HCT116 (cell line): ENCODE measurements at regions not wholly inside any gene's neighbourhood (a gene's known extent, or its start where the extent isn't known, plus 50 kb on each side); places are given as distances from the start of the nearest gene placed in this dataset.

Source experiments
- ATAC-seq: fragments of 200-7000 bp; cut with Tn5 transposase; 2 replicates; pipeline ENCODE4 v1.9.1; 2020; ENCODE audit warnings: mild to moderate bottlenecking, moderate library complexity
- BruUV-seq: library from RNA; stranded (reverse); fragments of 400-500 nt; replicated peaks from 2 replicates; lab custom pipeline; 2021; lab: Mats Ljungman, UMichigan
- CTCF ChIA-PET: fragments of 300-600 bp; sonication (Branson Sonifier 250); formaldehyde crosslinking; loops from one replicate; lab custom pipeline; 2021; ENCODE audit warnings: antibody characterized with exemption; lab: Charles Lee
- POLR2A ChIA-PET: fragments of 300-600, 350-600 bp; sonication (Branson Sonifier 250); formaldehyde crosslinking; loops from one replicate; lab custom pipeline; 2021; ENCODE audit warnings: antibody characterized with exemption; lab: Charles Lee
- RAD21 ChIA-PET, 2 experiments: fragments of 300-600 bp; sonication (Branson Sonifier 250); formaldehyde crosslinking; loops; one replicate each; lab custom pipeline; 2023; ENCODE audit warnings: low total read pairs in 2 of 2; ENCODE audit not compliant: uncharacterized antibody in 2 of 2, unreplicated experiment in 2 of 2, low non-redundant PET in 1 of 2; lab: Charles Lee
- DNase-seq: peaks from one replicate; pipeline ENCODE4 v3.0.0-alpha.2; 2010; ENCODE audit warnings: low read depth, low spot score
- H2AFZ ChIP-seq: fragments of 200-600 bp; shearing (Covaris generic), sonication (generic); 2 replicates; pipeline ENCODE4 v1.6.1; 2017; ENCODE audit warnings: low read depth, mixed run types, mixed read lengths, antibody characterized with exemption, low read length; ENCODE audit not compliant: poor library complexity, severe bottlenecking
- H3K27ac ChIP-seq: 2 replicates; pipeline ENCODE4 v1.5.1; 2012; ENCODE audit warnings: low read depth, low read length
- H3K27me3 ChIP-seq: fragments of 200-600 bp; sonication (generic); 2 replicates; pipeline ENCODE4 v1.6.1; 2016; ENCODE audit warnings: mixed run types, low read length, mixed read lengths; ENCODE audit not compliant: insufficient read depth
- H3K36me3 ChIP-seq, 2 experiments: fragments of 200-500 bp in 1 of 2; fragments of 200-600 bp in 1 of 2; sonication (Bioruptor generic) in 1 of 2; sonication (generic) in 1 of 2; 2 replicates each; pipeline versions ENCODE4 v1.5.1 to v1.6.1; 2014 to 2016; ENCODE audit warnings: low read length in 2 of 2, inconsistent platforms in 1 of 2, mixed read lengths in 1 of 2, mixed run types in 1 of 2; ENCODE audit not compliant: insufficient read depth in 2 of 2, control insufficient read depth in 1 of 2
- H3K4me1 ChIP-seq, 2 experiments: fragments of 200-600 bp in 1 of 2; sonication (generic) in 1 of 2; 2 replicates each; pipeline versions ENCODE4 v1.5.1 to v1.6.1; 2012 to 2017; ENCODE audit warnings: low read length in 2 of 2, inconsistent platforms in 1 of 2, mild to moderate bottlenecking in 1 of 2, mixed read lengths in 1 of 2, mixed run types in 1 of 2, moderate library complexity in 1 of 2; ENCODE audit not compliant: insufficient read depth in 2 of 2, control insufficient read depth in 1 of 2
- H3K4me2 ChIP-seq: fragments of 200-600 bp; sonication (generic); 2 replicates; pipeline ENCODE4 v1.6.1; 2017; ENCODE audit warnings: mixed run types, low read length, mixed read lengths
- H3K4me3 ChIP-seq, 2 experiments: fragments of 200-600 bp in 1 of 2; sonication (generic) in 1 of 2; replicated peaks in 1 of 2; 2 replicates each; pipeline ENCODE4 v1.5.1; 2011 to 2016; ENCODE audit warnings: low read length in 2 of 2, control low read depth in 1 of 2, low read depth in 1 of 2, mild to moderate bottlenecking in 1 of 2, mixed read lengths in 1 of 2, mixed run types in 1 of 2
- H3K79me2 ChIP-seq: fragments of 200-600 bp; sonication (generic); 2 replicates; pipeline ENCODE4 v1.6.1; 2017; ENCODE audit warnings: mild to moderate bottlenecking, mixed run types, low read length, moderate library complexity, mixed read lengths; ENCODE audit not compliant: insufficient read depth
- H3K9ac ChIP-seq: fragments of 200-600 bp; sonication (generic); 2 replicates; pipeline ENCODE4 v1.6.1; 2016; ENCODE audit warnings: low read length, mixed read lengths
- H3K9me2 ChIP-seq: fragments of 200-600 bp; sonication (generic), shearing (Covaris generic); 2 replicates; pipeline ENCODE4 v1.6.1; 2017; ENCODE audit warnings: mixed run types, mild to moderate bottlenecking, moderate library complexity; ENCODE audit not compliant: insufficient read depth
- H3K9me3 ChIP-seq, 2 experiments: fragments of 200-500 bp in 1 of 2; fragments of 200-600 bp in 1 of 2; sonication (Bioruptor generic) in 1 of 2; sonication (generic) in 1 of 2; 2 replicates each; pipeline ENCODE4 v1.6.1; 2014 to 2017; ENCODE audit warnings: low read length in 2 of 2, mixed read lengths in 2 of 2, inconsistent platforms in 1 of 2, low read depth in 1 of 2, mild to moderate bottlenecking in 1 of 2, mixed run types in 1 of 2, moderate library complexity in 1 of 2; ENCODE audit not compliant: control insufficient read depth in 1 of 2, insufficient read depth in 1 of 2
- H4K20me1 ChIP-seq: fragments of 200-600 bp; sonication (generic), shearing (Covaris generic); 2 replicates; pipeline ENCODE4 v1.6.1; 2017; ENCODE audit warnings: mixed run types, mild to moderate bottlenecking, moderate library complexity; ENCODE audit not compliant: insufficient read depth
- ATF3 ChIP-seq: IDR thresholded peaks from 2 replicates; pipeline ENCODE4 v1.6.1; 2012
- EZH2 ChIP-seq: fragments of 200-600 bp; sonication (generic); IDR thresholded peaks from 2 replicates; pipeline ENCODE4 v1.6.1; 2017; ENCODE audit warnings: antibody characterized with exemption, mixed run types
- EZH2phosphoT487 ChIP-seq: fragments of 200-600 bp; IDR thresholded peaks from 2 replicates; pipeline ENCODE4 v1.6.1; 2018; ENCODE audit warnings: antibody characterized with exemption, borderline replicate concordance
- POLR2A ChIP-seq: IDR thresholded peaks from 2 replicates; pipeline ENCODE4 v1.7.0; 2011; ENCODE audit warnings: borderline replicate concordance; ENCODE audit not compliant: insufficient read depth, insufficient read length; ENCODE audit errors: extremely low read depth
- POLR2AphosphoS5 ChIP-seq: IDR thresholded peaks from 2 replicates; pipeline ENCODE4 v1.6.1; 2011; ENCODE audit warnings: mild to moderate bottlenecking, low read depth, low read length, moderate library complexity
- SP1 ChIP-seq: IDR thresholded peaks from 2 replicates; pipeline ENCODE4 v1.6.1; 2012; ENCODE audit warnings: low read depth
- SRF ChIP-seq: IDR thresholded peaks from 2 replicates; pipeline ENCODE4 v1.6.1; 2012; ENCODE audit warnings: low read depth
- TCF7L2 ChIP-seq: IDR thresholded peaks from 2 replicates; pipeline ENCODE4 v1.7.0; 2011; ENCODE audit warnings: borderline replicate concordance, inconsistent platforms; ENCODE audit not compliant: insufficient read depth, insufficient read length; ENCODE audit errors: extremely low read depth
- YY1 ChIP-seq: IDR thresholded peaks from 2 replicates; pipeline ENCODE4 v1.6.1; 2011; ENCODE audit warnings: low read length, low read depth, moderate library complexity, mild to moderate bottlenecking; ENCODE audit not compliant: insufficient replicate concordance; ENCODE audit errors: extremely low read depth
- ZFX ChIP-seq: fragments of 450-650 bp; IDR thresholded peaks from 2 replicates; pipeline ENCODE4 v1.6.1; 2017
- ZNF274 ChIP-seq: fragments of 200-500 bp; sonication (Bioruptor generic); IDR thresholded peaks from 2 replicates; pipeline ENCODE4 v1.6.1; 2014; ENCODE audit warnings: mild to moderate bottlenecking, low read depth, low read length, inconsistent platforms
- intact Hi-C: fragments of 100-400 bp; cut with micrococcal nuclease; formaldehyde crosslinking; loops from 2 replicates; pipeline ENCODE4 v1.10.0; 2022
- TF ChIP-seq, protein P1 (sequence below): IDR thresholded peaks from 2 replicates; pipeline ENCODE4 v1.6.1; 2012; ENCODE audit warnings: low read depth

DNA sequence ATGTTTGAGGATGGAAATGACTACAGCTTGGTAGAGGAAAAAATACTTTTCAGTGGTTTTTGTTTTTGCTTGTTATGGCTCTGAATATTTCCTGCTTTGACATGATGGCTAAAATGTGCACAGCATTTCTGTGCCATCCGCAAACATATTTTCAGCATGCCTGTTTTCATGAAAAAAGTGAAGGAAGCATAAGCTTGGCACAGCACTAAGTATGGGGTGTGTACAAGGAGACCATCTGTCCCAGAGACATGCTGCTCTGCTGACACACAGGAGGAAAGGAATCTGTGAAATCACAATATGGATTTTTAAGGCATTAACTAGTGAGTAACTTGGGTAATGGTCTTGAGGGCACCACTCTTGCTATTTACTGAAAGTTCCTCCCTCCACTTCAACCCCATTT, 595.5 kb downstream of the RWDD3 start:
- Histone ChIP-seq H4K20me1 (no peaks in the 10 kb centered on the region), H3K27me3 (no peaks in the 10 kb centered on the region), H2AFZ (no peak overlapping the region), H3K9me3 (no peaks in the 10 kb centered on the region)
- ChIA-PET CTCF (no interaction called here), RAD21 (no interaction called here), POLR2A (no interaction called here)
- intact Hi-C loops, result no loop called here
- TF ChIP-seq SRF (no peak), ATF3 (no peak), POLR2A (no peak), EZH2phosphoT487 (no peak), SP1 (no peak), POLR2AphosphoS5 (no peak)
- TF ChIP-seq, protein P1, sequence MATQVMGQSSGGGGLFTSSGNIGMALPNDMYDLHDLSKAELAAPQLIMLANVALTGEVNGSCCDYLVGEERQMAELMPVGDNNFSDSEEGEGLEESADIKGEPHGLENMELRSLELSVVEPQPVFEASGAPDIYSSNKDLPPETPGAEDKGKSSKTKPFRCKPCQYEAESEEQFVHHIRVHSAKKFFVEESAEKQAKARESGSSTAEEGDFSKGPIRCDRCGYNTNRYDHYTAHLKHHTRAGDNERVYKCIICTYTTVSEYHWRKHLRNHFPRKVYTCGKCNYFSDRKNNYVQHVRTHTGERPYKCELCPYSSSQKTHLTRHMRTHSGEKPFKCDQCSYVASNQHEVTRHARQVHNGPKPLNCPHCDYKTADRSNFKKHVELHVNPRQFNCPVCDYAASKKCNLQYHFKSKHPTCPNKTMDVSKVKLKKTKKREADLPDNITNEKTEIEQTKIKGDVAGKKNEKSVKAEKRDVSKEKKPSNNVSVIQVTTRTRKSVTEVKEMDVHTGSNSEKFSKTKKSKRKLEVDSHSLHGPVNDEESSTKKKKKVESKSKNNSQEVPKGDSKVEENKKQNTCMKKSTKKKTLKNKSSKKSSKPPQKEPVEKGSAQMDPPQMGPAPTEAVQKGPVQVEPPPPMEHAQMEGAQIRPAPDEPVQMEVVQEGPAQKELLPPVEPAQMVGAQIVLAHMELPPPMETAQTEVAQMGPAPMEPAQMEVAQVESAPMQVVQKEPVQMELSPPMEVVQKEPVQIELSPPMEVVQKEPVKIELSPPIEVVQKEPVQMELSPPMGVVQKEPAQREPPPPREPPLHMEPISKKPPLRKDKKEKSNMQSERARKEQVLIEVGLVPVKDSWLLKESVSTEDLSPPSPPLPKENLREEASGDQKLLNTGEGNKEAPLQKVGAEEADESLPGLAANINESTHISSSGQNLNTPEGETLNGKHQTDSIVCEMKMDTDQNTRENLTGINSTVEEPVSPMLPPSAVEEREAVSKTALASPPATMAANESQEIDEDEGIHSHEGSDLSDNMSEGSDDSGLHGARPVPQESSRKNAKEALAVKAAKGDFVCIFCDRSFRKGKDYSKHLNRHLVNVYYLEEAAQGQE, result no peak
- TF ChIP-seq, all 23 proteins: peak for 0
- ATAC-seq, result no peak
- no peak overlapping the region for H3K4me3 ChIP-seq
- no peaks in the 10 kb centered on the region for H3K9me2 ChIP-seq
- no peak overlapping the region for H3K4me2 ChIP-seq
- H3K27ac ChIP-seq, result no peak overlapping the region
- H3K36me3 ChIP-seq, result no peaks in the 10 kb centered on the region
- DNase-seq, result no peak
- no TSS peak for BruUV-seq
- no peak overlapping the region for H3K9ac ChIP-seq
- H3K4me1 ChIP-seq, result no peaks in the 10 kb centered on the region
- H3K79me2 ChIP-seq, result no peaks in the 10 kb centered on the region

DNA sequence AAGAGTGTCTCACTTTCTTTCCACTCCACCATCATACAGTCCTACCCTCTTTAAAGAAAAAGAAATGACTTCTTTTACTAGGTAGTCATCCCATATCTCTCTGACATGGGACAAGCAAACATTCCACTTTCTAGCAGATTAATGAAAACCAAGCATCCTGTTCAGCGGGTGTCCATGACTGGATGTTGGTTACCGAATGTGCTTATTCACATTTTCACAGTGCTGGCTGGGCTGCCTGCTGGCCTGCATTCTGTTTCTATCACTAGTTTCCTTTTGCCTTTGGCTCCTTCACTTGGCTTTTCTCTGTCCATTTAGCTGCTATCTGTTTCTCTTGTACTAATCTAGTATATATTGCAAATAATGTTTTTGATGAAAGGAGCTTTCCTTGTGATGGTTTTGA, 598.4 kb downstream of the RWDD3 start:
- no peak overlapping the region for H3K4me2 ChIP-seq
- no TSS peak for BruUV-seq
- no peaks in the 10 kb centered on the region for H3K36me3 ChIP-seq
- H3K4me3 ChIP-seq, result no peak overlapping the region
- CTCF ChIA-PET, result no interaction called here
- POLR2A ChIA-PET, result no interaction called here
- RAD21 ChIA-PET, result no interaction called here
- intact Hi-C loops, result no loop called here
- H3K4me1 ChIP-seq, result no peaks in the 10 kb centered on the region
- no peak overlapping the region for H3K27ac ChIP-seq
- H3K27me3 ChIP-seq, result no peaks in the 10 kb centered on the region
- H3K79me2 ChIP-seq, result no peaks in the 10 kb centered on the region
- no peak overlapping the region for H3K9ac ChIP-seq
- no peak for ATAC-seq
- H2AFZ ChIP-seq, result no peak overlapping the region
- H3K9me3 ChIP-seq, result 0 out of 4 replicates have a peak, but pooled peaks cover 0 to 5% of the 10 kb centered on the region in 2 experiments
- no peaks in the 10 kb centered on the region for H4K20me1 ChIP-seq
- DNase-seq, result no peak
- no peaks in the 10 kb centered on the region for H3K9me2 ChIP-seq
- no peak for TF ChIP-seq YY1
- TF ChIP-seq ZFX, result no peak
- TF ChIP-seq EZH2, result no peak
- TF ChIP-seq ZNF274, result no peak
- TF ChIP-seq, protein P1, result no peak
- TF ChIP-seq TCF7L2, result no peak
- TF ChIP-seq SRF, result no peak
